Nephron (organoid): ENCODE measurements at regions not wholly inside any gene's neighbourhood (a gene's known extent, or its start where the extent isn't known, plus 50 kb on each side); places are given as distances from the start of the nearest gene placed in this dataset.

Experiments used
- H3K27ac Mint-ChIP-seq, 3 experiments: 2 replicates each; pipeline ENCODE4 v1.8.0; 2020; ENCODE audit warnings: mixed read lengths in 3 of 3, mild to moderate bottlenecking in 2 of 3, moderate library complexity in 1 of 3
- H3K27me3 Mint-ChIP-seq: 2 replicates; pipeline ENCODE4 v1.8.0; 2021; ENCODE audit warnings: low read depth, mild to moderate bottlenecking, moderate library complexity, mixed read lengths
- H3K36me3 Mint-ChIP-seq: 2 replicates; pipeline ENCODE4 v1.8.0; 2020; ENCODE audit warnings: low read depth, mixed read lengths
- H3K4me1 Mint-ChIP-seq: 2 replicates; pipeline ENCODE4 v1.8.0; 2020; ENCODE audit warnings: mixed read lengths
- H3K4me3 Mint-ChIP-seq, 3 experiments: 2 replicates each; pipeline ENCODE4 v1.8.0; 2020; ENCODE audit warnings: mild to moderate bottlenecking in 3 of 3, mixed read lengths in 3 of 3, moderate library complexity in 2 of 3
- H3K9me3 Mint-ChIP-seq: 2 replicates; pipeline ENCODE4 v1.8.0; 2020; ENCODE audit warnings: mixed read lengths
- TF ChIP-seq, protein P1 (sequence below), 3 experiments: fragments of 200-600 bp; sonication (generic); IDR thresholded peaks; one replicate each; pipeline ENCODE4 v1.5.0; 2021; ENCODE audit warnings: antibody characterized with exemption in 3 of 3; ENCODE audit not compliant: unreplicated experiment in 3 of 3

DNA sequence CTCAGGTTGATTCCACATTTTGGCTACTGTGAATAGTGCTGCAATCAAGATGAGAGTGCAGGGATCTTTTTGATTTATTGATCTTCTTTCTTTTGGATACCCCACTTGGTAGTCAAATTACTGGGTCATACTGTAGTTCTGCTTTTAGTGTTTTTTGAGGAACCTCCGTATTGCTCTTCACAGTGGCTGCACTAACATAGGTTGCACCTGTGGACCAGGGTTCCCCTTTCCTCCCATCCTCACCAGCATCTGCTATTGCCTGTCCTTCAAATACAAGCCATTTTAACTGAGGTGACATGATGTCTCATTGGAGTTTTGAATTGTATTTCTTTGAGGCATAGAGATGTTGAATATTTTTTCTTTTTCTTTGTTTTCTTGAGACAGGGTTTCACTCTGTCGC, 152.5 kb upstream of the TMEM132C start:
- Mint-ChIP-seq H3K4me1 (no peaks in the 10 kb centered on the region), H3K9me3 (no peaks in the 10 kb centered on the region), H3K27me3 (no peaks in the 10 kb centered on the region), H3K27ac (no peak overlapping the region), H3K36me3 (no peaks in the 10 kb centered on the region), H3K4me3 (no peak overlapping the region)
- TF ChIP-seq, protein P1, sequence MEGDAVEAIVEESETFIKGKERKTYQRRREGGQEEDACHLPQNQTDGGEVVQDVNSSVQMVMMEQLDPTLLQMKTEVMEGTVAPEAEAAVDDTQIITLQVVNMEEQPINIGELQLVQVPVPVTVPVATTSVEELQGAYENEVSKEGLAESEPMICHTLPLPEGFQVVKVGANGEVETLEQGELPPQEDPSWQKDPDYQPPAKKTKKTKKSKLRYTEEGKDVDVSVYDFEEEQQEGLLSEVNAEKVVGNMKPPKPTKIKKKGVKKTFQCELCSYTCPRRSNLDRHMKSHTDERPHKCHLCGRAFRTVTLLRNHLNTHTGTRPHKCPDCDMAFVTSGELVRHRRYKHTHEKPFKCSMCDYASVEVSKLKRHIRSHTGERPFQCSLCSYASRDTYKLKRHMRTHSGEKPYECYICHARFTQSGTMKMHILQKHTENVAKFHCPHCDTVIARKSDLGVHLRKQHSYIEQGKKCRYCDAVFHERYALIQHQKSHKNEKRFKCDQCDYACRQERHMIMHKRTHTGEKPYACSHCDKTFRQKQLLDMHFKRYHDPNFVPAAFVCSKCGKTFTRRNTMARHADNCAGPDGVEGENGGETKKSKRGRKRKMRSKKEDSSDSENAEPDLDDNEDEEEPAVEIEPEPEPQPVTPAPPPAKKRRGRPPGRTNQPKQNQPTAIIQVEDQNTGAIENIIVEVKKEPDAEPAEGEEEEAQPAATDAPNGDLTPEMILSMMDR (IDR thresholded peaks at IDR 0.05; ENCODE audit: unreplicated experiment in 3 of 3), result no peak

DNA sequence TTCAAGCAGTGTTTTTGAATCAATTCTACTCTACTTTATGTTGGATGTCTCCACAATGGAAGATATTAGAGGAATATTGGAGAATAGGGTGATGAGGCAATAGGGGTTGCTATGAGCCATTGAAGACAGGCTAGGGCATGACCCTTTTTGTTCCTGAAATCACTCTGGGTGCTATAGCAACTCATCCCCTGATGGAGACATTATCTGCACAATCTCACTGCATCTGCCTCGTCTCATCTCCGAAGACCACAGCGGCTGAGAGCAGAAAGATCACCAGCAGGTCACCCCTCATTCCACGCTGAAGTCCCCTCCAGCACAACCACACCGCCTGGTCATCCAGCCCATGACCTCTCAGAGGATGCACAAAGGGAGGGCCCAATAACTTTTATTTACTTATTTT, 150.4 kb upstream of the TMEM132C start:
- no peaks in the 10 kb centered on the region for H3K36me3 Mint-ChIP-seq
- no peaks in the 10 kb centered on the region for H3K27me3 Mint-ChIP-seq
- H3K4me3 Mint-ChIP-seq, result no peak overlapping the region
- H3K27ac Mint-ChIP-seq, result no peak overlapping the region
- H3K4me1 Mint-ChIP-seq, result no peaks in the 10 kb centered on the region
- no peaks in the 10 kb centered on the region for H3K9me3 Mint-ChIP-seq
- TF ChIP-seq, protein P1 (IDR thresholded peaks at IDR 0.05; ENCODE audit: unreplicated experiment in 3 of 3), result no peak

DNA sequence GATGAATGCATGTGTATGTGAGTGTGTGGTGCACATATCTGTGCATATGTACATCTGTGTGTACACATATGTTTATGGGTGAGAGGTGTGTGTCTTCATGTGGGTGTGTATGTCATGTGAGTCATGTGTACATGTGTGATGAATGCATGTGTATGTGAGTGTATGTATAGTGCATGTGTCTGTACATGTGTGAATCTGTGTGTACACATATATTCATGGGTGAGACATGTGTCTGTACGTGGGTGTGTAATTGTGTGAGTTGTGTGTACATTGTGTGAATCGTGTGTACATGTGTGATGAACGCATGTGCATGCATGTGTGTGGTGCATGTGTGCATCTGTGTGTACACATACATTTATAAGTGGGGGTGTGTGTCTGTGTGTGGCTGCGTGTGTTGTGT, 146.9 kb upstream of the TMEM132C start:
- H3K27ac Mint-ChIP-seq, result no peak overlapping the region
- no peaks in the 10 kb centered on the region for H3K9me3 Mint-ChIP-seq
- no peaks in the 10 kb centered on the region for H3K27me3 Mint-ChIP-seq
- H3K4me3 Mint-ChIP-seq, result no peak overlapping the region
- H3K36me3 Mint-ChIP-seq, result no peaks in the 10 kb centered on the region
- H3K4me1 Mint-ChIP-seq, result no peaks in the 10 kb centered on the region
- TF ChIP-seq, protein P1 (IDR thresholded peaks at IDR 0.05; ENCODE audit: unreplicated experiment in 3 of 3), result no peak

DNA sequence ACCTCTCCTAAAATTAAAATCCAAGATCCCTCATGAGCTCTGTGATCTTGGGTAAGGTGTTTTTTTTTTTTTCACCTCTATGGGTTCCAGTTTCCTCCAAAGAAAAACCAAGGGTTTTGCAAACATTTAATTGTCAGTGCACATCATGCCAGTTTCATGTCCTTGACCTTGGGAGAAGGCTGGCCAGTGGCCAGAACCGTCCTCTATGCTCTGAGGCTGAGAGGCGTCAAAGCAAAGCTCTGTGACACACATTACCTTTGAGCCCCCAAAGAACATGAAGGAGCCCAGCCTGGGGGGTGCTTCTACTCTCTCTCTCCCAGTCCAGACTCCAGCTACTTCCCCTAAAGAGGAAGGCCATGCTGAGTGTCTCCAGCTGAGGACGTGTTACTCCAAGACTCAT, 145.5 kb upstream of the TMEM132C start:
- H3K4me1 Mint-ChIP-seq, result no peaks in the 10 kb centered on the region
- no peak overlapping the region for H3K27ac Mint-ChIP-seq
- no peak overlapping the region for H3K4me3 Mint-ChIP-seq

DNA sequence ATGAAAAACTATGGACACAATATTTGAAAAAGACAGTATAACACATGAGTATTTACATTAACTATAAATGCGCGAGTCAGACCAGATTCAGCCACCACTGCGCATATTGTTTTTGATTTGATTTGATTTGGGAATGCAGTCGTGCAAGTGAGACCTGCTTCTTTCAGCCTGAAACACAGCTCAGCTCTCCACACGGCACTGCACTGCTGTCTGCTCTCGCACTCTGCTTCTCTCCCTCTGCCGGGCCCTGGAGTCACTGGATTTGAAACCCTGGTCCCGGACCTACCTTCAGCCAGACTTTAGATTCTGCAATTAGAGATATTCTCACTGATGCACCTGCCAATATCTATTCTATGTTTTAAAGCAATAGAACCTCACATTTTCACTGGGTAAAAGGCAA, 143.9 kb upstream of the TMEM132C start:
- Mint-ChIP-seq H3K27ac (no peak overlapping the region), H3K9me3 (no peaks in the 10 kb centered on the region), H3K27me3 (no peaks in the 10 kb centered on the region), H3K36me3 (no peaks in the 10 kb centered on the region), H3K4me3 (no peak overlapping the region), H3K4me1 (no peaks in the 10 kb centered on the region)
- TF ChIP-seq, protein P1 (IDR thresholded peaks at IDR 0.05; ENCODE audit: unreplicated experiment in 3 of 3), result no peak

More for the DNA sequence above, 145.5 kb upstream of the TMEM132C start:
- TF ChIP-seq, protein P1 (IDR thresholded peaks at IDR 0.05; ENCODE audit: unreplicated experiment in 3 of 3), result no peak
- no peaks in the 10 kb centered on the region for H3K36me3 Mint-ChIP-seq
- H3K27me3 Mint-ChIP-seq, result no peaks in the 10 kb centered on the region
- no peaks in the 10 kb centered on the region for H3K9me3 Mint-ChIP-seq

DNA sequence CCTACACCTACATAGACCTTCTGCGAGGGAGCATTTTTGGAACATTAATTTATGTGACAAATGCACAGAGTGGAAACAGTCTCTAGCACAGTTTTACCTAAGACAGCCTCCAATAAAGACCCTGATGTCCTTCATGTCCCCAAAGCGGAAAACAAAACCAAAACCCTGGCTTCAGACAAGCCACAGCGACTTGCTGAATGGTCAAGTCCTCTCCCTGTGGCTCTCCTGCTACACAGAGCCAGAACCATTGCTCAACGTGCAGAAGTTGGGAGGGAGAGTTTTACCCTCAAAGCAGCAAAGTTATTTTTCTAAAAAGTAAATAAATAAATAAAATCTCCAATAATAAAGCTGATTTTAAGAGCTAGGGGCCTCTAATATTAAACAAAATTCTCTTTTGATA, 135.0 kb upstream of the TMEM132C start:
- Mint-ChIP-seq H3K9me3 (no peaks in the 10 kb centered on the region), H3K27me3 (peaks cover 5% of the 10 kb centered on the region), H3K27ac (no peak overlapping the region), H3K4me3 (no peak overlapping the region), H3K36me3 (no peaks in the 10 kb centered on the region), H3K4me1 (peaks cover 5% of the 10 kb centered on the region)
- TF ChIP-seq, protein P1 (IDR thresholded peaks at IDR 0.05; ENCODE audit: unreplicated experiment in 3 of 3), result no peak
